Coronary artery (tissue), 2 donors: ENCODE measurements at regions not wholly inside any gene's neighbourhood (a gene's known extent, or its start where the extent isn't known, plus 50 kb on each side); places are given as distances from the start of the nearest gene placed in this dataset.

Source experiments
- DNase-seq: peaks from one replicate; pipeline ENCODE4 v3.0.0-alpha.2; 2017; ENCODE audit warnings: low spot score
- H3K27ac ChIP-seq, 2 donors: fragments of 200-600 bp; sonication (generic); one replicate each; pipeline ENCODE4 v1.5.1; 2016 to 2019
- H3K4me3 ChIP-seq: fragments of 200-600 bp; sonication (generic); 2 replicates; pipeline ENCODE4 v1.5.1; 2016; ENCODE audit warnings: mild to moderate bottlenecking, moderate library complexity
- CTCF ChIP-seq: fragments of 200-600 bp; sonication (generic); IDR thresholded peaks from one replicate; pipeline ENCODE4 v1.5.1; 2019; ENCODE audit warnings: antibody characterized with exemption

DNA sequence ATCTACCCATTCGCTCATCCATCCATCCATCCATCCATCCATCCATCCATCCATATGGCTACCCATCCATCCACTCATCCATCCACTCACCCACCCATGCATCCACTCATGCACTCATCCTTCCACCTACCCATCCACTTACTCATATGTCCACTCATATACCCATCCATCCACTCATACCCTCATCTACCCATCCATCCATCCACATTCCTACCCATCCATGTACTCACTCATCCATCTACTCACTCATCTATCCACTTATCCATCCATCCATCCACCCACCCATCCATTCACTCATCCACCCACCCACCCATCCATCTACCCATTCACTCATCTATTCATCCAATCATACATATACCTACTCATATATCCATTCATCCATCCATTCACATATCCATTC is 112.0 kb downstream of the RBFOX3 start:
- no peak for DNase-seq
- TF ChIP-seq CTCF = no peak
- Histone ChIP-seq H3K4me3 (no peak overlapping the region), H3K27ac (no peak overlapping the region)

- DNase-seq = no peak
- TF ChIP-seq CTCF = no peak
These were observed 113.0 kb downstream of the RBFOX3 start for GRCh38 chr17:79497777-79498348.

DNA sequence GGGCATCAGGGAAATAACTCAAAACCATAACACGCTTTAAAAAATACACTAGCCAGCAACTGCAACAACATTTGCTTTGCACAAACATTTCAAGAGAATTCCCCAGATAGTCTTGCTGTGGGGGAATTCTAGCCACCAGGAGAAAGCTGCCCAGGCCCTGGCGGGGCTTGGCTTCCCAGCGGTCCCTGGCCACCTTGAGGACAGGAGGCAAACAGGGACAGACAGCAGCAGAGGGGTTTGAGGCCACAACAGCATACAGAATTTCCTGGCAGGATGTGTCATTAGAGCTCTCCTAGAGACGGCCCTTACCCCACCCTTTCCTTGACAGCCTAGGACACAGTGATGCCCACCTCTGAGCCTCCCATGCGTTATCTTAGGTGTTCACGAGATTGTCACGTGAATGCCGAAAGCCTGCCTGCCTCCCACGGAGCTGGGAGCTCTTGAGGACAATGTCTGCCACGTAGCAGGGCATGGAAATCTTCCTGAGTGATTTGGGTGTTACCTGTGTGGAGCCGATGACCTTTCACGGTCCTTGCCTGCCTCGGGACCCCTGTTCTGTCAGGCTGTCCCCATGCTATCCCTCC is 114.3 kb downstream of the RBFOX3 start:
- DNase-seq = no peak

More at GRCh38 chr17:79497777-79498348, 113.0 kb downstream of the RBFOX3 start:
- H3K4me3 ChIP-seq = no peak overlapping the region
- H3K27ac ChIP-seq = no peak overlapping the region

GRCh38 chr17:79495665-79496064 is 115.2 kb downstream of the RBFOX3 start:
- DNase-seq = no peak
- TF ChIP-seq CTCF = no peak
- no peak overlapping the region for H3K27ac ChIP-seq
- H3K4me3 ChIP-seq = no peak overlapping the region

More for the DNA sequence above, 114.3 kb downstream of the RBFOX3 start:
- Histone ChIP-seq H3K27ac (no peak overlapping the region), H3K4me3 (no peak overlapping the region)
- no peak for TF ChIP-seq CTCF

DNA sequence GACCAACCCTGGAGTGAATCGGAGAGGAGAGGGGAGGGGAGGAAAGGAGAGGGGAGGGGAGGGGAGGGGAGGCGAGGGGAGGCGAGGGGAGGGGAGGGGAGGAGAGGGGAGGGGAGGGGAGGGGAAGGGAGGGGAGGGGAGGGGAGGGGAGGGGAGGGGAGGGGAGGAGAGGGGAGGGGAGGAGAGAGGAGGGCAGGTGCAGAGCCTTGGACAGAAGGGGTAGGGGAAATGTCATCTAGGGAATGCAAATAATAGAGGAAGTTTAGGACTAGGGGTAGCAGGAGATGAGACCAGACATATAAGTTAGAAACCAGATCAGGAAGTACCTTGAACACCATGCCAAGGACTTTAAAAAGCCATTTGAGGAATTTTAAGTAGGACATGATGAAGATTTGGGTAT is 119.8 kb downstream of the RBFOX3 start:
- DNase-seq = no peak
- H3K4me3 ChIP-seq = no peak overlapping the region
- H3K27ac ChIP-seq = no peak overlapping the region
- no peak for TF ChIP-seq CTCF

- Histone ChIP-seq H3K4me3 (no peak overlapping the region), H3K27ac (no peak overlapping the region)
- no peak for TF ChIP-seq CTCF
- no peak for DNase-seq
These were observed 120.3 kb downstream of the RBFOX3 start for GRCh38 chr17:79490530-79490929.

- TF ChIP-seq CTCF = no peak
- H3K4me3 ChIP-seq = no peak overlapping the region
- DNase-seq = no peak
- no peak overlapping the region for H3K27ac ChIP-seq
These were observed 123.7 kb downstream of the RBFOX3 start for GRCh38 chr17:79487149-79487548.
